ENCODE measurements at regions not wholly inside any gene's neighbourhood (a gene's known extent, or its start where the extent isn't known, plus 50 kb on each side); places are given as distances from the start of the nearest gene placed in this dataset.
"Not testable (repeated sequence)": the region's sequence is repeated elsewhere in the genome, so short reads cannot be mapped to it uniquely, and the experiment has no call there.

- no peak for DNase-seq (ENCODE audit: low spot score)
Observed at GRCh38 chr3:176328666-176329065, 868.6 kb downstream of the TBL1XR1 start.

GRCh38 chr3:176328198-176328597, 869.1 kb downstream of the TBL1XR1 start:
- DNase-seq (ENCODE audit: low spot score) = no peak

DNA sequence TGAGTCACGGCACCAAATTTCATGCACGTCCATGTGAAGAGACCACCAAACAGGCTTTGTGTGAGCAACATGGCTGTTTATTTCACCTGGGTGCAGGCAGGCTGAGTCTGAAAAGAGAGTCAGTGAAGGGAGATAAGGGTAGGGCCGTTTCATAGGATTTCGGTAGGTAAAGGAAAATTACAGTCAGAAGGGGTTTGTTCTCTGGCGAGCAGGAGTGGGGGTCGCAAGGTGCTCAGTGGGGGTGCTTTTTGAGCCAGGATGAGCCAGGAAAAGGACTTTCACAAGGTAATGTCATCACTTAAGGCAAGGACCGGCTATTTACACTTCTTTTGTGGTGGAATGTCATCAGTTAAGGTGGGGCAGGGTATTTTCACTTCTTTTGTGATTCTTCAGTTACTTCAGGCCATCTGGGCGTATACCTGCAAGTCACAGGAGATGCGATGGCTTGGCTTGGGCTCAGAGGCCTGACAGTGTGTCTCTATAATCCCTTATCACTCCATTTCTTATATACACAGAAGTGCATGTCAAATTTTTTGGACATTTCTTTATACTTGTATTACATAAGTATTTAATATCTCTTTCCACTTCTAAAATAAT, 870.3 kb downstream of the TBL1XR1 start:
- not testable (repeated sequence) for DNase-seq (ENCODE audit: low spot score)

GRCh38 chr3:176321532-176321931, 875.8 kb downstream of the TBL1XR1 start:
- DNase-seq (ENCODE audit: low spot score) = not testable (repeated sequence)

GRCh38 chr3:176321099-176321498, 876.2 kb downstream of the TBL1XR1 start:
- DNase-seq (ENCODE audit: low spot score) = no peak

GRCh38 chr3:176313426-176313825, 883.9 kb downstream of the TBL1XR1 start:
- DNase-seq (ENCODE audit: low spot score) = no peak

DNA sequence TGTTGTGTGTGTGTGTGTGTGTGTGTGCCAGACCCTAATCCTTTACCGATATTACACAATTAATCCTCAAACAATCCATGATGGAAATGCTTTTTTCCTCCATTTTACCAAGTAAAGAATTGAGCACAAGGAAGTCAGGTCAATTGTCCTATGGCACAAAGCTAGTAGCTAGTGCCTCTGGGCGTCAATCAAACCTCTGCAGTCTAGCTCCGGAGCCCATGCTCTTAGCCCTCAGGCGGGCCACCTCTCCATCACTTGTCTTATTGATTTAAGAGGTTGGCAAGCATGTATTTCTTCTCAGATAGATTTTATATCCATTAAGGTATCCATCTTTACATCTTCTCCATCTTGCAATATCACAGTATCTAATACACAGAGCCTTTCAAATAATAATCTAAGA, 886.6 kb downstream of the TBL1XR1 start:
- DNase-seq (ENCODE audit: low spot score) = no peak

DNA sequence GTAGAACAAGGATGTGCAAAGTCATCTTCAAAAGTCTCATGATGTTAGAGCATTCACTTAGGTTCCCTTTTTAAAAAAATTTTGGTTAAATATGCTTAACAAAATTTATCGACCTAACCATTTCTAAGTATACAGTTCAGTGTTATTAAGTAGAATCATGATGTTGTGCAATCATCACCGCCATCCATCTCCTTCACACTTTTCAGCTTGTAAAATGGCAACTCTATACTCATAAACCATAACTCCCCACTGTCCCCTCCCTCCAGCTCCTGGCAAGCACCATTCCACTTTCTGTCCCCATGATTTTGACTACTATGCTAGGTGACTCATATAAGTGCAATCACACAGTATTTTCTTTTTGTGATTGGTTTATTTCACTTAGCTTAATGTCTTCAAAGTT, 895.0 kb downstream of the TBL1XR1 start:
- DNase-seq (ENCODE audit: low spot score) = no peak

DNA sequence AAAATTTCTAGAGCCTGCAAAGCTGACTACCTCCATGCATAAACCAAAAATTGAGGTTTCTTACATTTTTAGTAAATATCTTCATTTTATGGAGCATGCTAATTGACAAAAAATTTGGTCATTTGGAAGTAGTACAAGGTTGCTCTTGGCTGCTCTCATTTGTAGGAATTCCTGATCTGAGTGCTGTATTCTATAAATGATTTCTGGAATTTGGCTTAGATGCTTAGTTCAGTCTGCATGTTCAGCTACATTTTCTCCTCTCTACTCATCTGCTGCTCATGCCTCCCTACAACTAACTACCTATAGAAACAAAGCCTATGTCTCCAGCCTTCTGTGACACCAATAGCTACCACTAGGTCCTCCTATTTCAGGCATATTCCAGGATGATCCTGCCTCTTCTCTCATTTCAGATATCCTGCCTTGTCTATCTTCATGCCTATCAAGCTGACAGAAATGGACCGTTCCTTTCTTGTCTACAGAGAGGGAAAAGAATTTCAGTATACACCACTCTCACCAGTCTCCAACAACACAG, 901.1 kb downstream of the TBL1XR1 start:
- DNase-seq (ENCODE audit: low spot score) = no peak

DNA sequence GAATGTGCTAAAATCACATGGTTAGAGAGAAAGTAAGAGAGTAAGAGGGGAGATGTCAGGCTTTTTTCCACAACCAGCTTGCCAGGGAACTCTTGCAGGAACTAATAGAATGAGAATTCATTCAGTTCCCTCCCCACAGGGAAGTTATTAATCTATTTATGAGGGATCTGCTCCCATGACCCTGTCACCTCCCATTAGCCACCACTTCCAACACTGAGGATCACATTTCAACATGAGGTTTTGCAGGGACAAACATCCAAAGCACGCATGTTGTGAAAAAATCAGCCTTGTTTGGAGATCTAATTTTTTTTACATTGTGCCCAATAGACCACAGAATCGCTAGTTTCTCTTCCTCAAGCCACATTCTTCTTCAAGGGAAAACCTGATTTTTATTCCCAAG, 904.0 kb downstream of the TBL1XR1 start:
- DNase-seq (ENCODE audit: low spot score) = no peak

DNA sequence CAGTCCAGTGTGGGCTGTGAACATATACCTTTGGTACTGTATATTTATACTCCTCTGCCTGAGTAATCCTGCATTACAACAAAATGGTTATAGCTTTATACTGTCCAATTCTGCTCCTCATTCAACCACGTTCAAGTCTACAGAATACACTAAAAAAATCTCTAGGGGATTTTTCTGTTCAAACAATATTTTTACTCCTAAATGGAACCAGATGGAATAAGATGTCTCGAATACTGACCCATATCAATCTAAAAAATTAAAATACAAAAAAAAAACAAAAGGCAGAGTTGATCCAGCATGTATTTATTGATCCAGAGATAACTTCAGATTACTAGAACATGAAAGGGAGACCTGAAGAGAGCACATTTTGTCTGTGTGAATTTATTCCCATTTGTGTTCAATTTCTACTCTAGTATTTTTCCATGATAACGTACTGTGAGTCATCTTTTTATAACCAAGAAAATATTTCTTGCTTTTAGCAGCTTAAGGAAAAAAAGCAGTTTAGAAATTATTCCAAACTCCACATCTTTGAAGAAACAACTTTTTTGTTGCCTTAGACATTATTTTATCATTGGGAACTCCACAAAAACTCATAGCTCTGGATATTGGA, 910.7 kb downstream of the TBL1XR1 start:
- DNase-seq (ENCODE audit: low spot score) = no peak

GRCh38 chr3:176275538-176275937, 921.7 kb downstream of the TBL1XR1 start:
- DNase-seq (ENCODE audit: low spot score) = no peak

DNA sequence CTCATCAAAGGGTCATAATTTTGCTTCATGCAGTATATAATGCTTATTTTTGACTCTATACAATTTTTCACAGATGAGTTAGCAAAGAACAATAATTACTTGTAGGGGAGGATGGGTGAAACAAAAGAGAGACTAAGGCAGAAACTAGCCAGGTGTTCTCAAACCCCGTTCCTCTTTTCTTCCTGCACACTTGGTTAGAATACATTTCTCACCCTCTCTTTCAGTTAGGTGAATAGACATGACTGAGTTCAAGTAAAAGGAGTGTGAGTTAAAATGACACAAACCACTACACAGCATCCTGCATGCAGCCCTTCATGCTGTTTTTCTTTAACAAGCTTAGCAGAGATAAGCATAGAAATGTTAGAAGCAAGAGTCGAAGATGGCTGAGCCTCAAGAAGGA, 922.2 kb downstream of the TBL1XR1 start:
- DNase-seq (ENCODE audit: low spot score) = no peak

- no peak for DNase-seq (ENCODE audit: low spot score)
Observed at GRCh38 chr3:176274161-176274560, 923.1 kb downstream of the TBL1XR1 start.

- no peak for DNase-seq (ENCODE audit: low spot score)
Observed at GRCh38 chr3:176262071-176262470, 935.2 kb downstream of the TBL1XR1 start.

- DNase-seq (ENCODE audit: low spot score) = no peak
Observed at GRCh38 chr3:176247191-176247590, 950.1 kb downstream of the TBL1XR1 start.

- no peak for DNase-seq (ENCODE audit: low spot score)
Observed at GRCh38 chr3:176219970-176220369, 977.3 kb downstream of the TBL1XR1 start.

DNA sequence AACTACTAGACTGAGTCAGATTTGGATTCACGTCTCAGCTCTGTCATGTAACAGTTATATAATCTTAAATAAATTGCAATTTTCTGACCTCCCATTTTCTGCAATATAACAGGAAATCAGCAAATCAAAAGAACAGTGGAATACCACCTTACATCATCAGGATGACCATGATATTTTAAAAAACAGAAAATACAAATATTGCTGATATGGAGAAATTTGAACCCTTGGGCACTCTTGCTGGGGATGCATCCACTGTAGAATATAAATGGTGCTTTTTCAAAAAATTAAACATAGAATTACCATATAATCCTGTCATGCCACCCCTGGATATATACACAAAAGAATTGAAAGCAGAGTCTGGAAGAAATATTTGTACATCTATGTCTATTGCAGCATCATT, 982.5 kb downstream of the TBL1XR1 start:
- DNase-seq (ENCODE audit: low spot score) = no peak

DNA sequence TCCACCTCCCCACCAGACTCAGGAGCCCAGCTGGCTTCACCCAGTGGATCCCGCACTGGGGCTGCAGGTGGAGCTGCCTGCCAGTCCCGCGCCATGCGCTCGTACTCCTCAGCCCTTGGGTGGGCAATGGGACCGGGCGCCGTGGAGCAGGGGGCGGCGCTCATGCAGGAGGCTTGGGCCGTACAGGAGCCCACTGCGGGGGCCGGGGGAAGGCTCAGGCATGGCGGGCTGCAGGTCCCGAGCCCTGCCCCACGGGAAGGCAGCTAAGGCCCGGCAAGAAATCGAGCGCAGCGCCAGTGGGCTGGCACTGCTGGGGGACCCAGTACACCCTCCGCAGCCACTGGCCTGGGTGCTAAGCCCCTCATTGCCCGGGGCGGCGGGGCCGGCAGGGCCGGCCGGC, 984.0 kb downstream of the TBL1XR1 start:
- not testable (repeated sequence) for DNase-seq (ENCODE audit: low spot score)

DNA sequence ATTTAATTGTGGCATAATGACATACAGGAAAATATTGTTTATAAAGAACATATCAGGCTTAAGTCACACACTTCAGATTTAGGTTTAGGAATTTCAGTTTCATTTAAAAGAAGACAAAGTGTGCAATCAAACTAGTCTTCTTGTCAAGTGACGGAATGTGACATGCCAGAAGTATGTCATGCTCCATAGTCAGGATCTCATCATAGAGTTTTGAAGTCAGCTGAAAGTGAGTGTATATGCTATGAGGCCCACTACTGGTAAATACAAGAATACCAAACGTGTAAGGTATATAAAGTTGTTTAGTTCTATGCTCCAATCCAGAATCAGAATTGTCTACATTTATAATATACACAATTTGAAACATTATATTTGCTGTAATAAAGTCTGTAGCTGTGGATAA, 988.4 kb downstream of the TBL1XR1 start:
- DNase-seq (ENCODE audit: low spot score) = no peak

DNA sequence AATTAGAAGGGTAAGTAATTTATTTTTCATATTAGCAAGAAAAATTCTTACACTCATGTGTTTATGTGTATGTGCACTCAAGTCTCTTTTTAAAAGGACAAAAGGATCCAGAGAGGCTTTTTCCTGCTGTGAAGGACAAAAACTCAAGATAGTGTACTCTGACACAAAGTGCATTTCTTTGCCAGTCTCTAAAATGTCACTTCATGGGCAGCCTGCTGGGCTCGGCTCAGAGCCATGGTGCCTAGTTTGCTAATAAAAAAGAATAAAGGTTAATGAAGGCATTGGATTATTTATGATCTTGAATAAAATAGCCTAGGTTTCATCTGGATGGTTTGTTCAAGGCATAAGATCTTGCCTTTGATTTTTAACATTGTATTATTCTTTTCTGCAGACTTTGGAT, 989.0 kb downstream of the TBL1XR1 start:
- DNase-seq (ENCODE audit: low spot score) = no peak

GRCh38 chr3:176206809-176207208, 990.5 kb downstream of the TBL1XR1 start:
- DNase-seq (ENCODE audit: low spot score) = no peak

GRCh38 chr3:176202652-176203051, 994.6 kb downstream of the TBL1XR1 start:
- no peak for DNase-seq (ENCODE audit: low spot score)

Measured in ureter (tissue), 1 donor.